ENCODE measurements at regions not wholly inside any gene's neighbourhood (a gene's known extent, or its start where the extent isn't known, plus 50 kb on each side); places are given as distances from the start of the nearest gene placed in this dataset.

DNA sequence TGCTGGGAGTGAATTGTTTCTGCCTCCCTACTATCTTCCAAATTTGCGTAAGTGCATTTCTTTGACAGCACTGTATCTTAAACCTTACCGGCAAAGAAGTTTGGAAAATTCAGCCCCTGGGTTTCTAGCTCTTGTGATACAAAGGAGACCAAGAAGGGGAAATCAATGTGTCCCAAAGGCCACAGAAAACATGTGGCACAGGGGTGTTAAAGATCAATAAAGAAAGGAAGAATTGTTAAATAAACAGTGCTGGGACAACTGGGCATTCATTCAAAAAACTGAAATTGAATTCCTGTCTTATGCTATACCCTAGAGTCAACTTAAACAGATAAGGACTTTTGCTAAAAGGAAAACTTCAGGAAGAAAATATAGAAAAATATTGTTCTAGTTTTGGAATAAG lies 328.1 kb downstream of the MAN2A1 start:
- FAIRE-seq: no peak
- POLR2A ChIA-PET: no interaction called here
- no peaks in the 10 kb centered on the region for H3K4me1 ChIP-seq

DNA sequence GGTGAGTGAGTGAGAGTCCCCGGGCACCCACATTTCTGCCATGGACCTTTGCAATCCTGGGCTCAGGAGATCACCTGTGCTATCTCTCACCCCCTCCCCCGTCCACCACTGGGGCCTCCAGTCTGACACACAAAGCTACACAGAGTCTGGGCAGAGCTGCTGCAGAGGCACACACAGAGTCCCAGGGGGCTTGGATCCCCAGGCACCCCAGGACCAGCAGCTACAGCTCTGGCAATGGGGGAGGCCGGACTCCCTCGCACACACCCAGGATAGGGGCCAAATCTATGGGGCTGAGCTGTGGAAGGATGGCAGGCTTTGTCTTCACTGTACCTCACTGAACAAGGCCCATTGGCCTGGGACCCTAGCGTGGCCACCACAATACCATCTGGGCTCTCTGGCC lies 328.8 kb downstream of the MAN2A1 start:
- no peak for ATAC-seq
- ChIA-PET POLR2A (no interaction called here), CTCF (no interaction called here)
- FAIRE-seq: no peak
- Histone ChIP-seq H3K4me2 (no peak overlapping the region), H3K9me3 (no peaks in the 10 kb centered on the region), H3K27ac (no peak overlapping the region), H3K4me3 (no peak overlapping the region), H3K4me1 (no peaks in the 10 kb centered on the region)
- no peak for DNase-seq (ENCODE audit: low read depth in 1 of 2, low spot score in 1 of 2)
- TF ChIP-seq ZC3H11A (IDR thresholded peaks at IDR 0.05) (no peak), MAFK (IDR thresholded peaks at IDR 0.05; ENCODE audit: partially characterized antibody) (no peak), JUNB (IDR thresholded peaks at IDR 0.05) (no peak), RARB (CRISPR knock-in tag; IDR thresholded peaks at IDR 0.05) (no peak), NPAS2 (CRISPR knock-in tag; IDR thresholded peaks at IDR 0.05; ENCODE audit: borderline replicate concordance) (no peak), EHMT2 (IDR thresholded peaks at IDR 0.05; ENCODE audit: low read depth) (no peak), KDM5A (IDR thresholded peaks at IDR 0.05) (no peak), TFCP2L1 (CRISPR knock-in tag; IDR thresholded peaks at IDR 0.05) (no peak), EP300 (IDR thresholded peaks at IDR 0.05) (no peak)
- TF ChIP-seq, protein P1, sequence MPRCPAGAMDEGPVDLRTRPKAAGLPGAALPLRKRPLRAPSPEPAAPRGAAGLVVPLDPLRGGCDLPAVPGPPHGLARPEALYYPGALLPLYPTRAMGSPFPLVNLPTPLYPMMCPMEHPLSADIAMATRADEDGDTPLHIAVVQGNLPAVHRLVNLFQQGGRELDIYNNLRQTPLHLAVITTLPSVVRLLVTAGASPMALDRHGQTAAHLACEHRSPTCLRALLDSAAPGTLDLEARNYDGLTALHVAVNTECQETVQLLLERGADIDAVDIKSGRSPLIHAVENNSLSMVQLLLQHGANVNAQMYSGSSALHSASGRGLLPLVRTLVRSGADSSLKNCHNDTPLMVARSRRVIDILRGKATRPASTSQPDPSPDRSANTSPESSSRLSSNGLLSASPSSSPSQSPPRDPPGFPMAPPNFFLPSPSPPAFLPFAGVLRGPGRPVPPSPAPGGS (IDR thresholded peaks at IDR 0.05): no peak
- TF ChIP-seq, protein P2, sequence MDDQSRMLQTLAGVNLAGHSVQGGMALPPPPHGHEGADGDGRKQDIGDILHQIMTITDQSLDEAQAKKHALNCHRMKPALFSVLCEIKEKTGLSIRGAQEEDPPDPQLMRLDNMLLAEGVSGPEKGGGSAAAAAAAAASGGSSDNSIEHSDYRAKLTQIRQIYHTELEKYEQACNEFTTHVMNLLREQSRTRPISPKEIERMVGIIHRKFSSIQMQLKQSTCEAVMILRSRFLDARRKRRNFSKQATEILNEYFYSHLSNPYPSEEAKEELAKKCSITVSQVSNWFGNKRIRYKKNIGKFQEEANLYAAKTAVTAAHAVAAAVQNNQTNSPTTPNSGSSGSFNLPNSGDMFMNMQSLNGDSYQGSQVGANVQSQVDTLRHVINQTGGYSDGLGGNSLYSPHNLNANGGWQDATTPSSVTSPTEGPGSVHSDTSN (IDR thresholded peaks at IDR 0.05): no peak
- 8% methylated on average over 4 of the region's 5 CpGs for WGBS (ENCODE audit: missing lambda C conversion rate)

More for the DNA sequence above, 328.1 kb downstream of the MAN2A1 start:
- Histone ChIP-seq H3K9me3 (no peaks in the 10 kb centered on the region), H3K4me2 (no peak overlapping the region), H3K4me3 (no peak overlapping the region), H3K27ac (no peak overlapping the region)
- TF ChIP-seq JUN (IDR thresholded peaks at IDR 0.05): no peak
- TF ChIP-seq RARB (CRISPR knock-in tag; IDR thresholded peaks at IDR 0.05): no peak
- no peak for TF ChIP-seq SREBF2 (IDR thresholded peaks at IDR 0.05)
- TF ChIP-seq RNF2 (IDR thresholded peaks at IDR 0.05; ENCODE audit: borderline replicate concordance, low read depth): no peak
- TF ChIP-seq ESRRA (IDR thresholded peaks at IDR 0.05; ENCODE audit: borderline replicate concordance, low read length): no peak
- TF ChIP-seq, protein P1 (IDR thresholded peaks at IDR 0.05): no peak
- TF ChIP-seq ZNF302 (CRISPR knock-in tag; IDR thresholded peaks at IDR 0.05): no peak
- no peak for TF ChIP-seq TFCP2L1 (CRISPR knock-in tag; IDR thresholded peaks at IDR 0.05)
- CTCF ChIA-PET: no interaction called here
- DNase-seq (ENCODE audit: low read depth in 1 of 2, low spot score in 1 of 2) (no peak), ATAC-seq (no peak)
- WGBS (ENCODE audit: missing lambda C conversion rate): 95% methylated on average over 2 of the region's 2 CpGs

DNA sequence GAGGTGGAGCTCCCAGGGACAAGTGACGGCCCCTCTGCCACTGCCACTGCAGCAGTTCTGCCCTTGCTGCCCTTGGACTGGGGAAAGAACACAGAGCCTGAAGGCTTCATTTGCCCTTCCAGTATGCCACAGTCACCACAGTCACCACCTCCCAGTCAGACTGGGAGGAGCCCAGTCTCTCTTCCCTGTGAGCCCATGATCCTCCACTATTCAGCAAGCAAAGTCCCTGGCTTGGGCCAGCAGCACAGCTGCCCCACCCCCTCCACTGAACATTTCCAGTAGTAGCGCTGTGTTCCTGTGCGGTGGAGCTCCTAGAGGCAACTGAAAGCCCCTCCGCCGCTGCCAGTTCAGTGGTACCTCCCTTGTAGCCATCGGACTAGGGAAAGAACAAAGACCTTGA lies 329.4 kb downstream of the MAN2A1 start:
- Histone ChIP-seq H3K27ac (no peak overlapping the region), H3K4me2 (no peak overlapping the region), H3K4me3 (no peak overlapping the region), H3K4me1 (no peaks in the 10 kb centered on the region), H3K9me3 (no peaks in the 10 kb centered on the region)
- TF ChIP-seq MYC (IDR thresholded peaks at IDR 0.05; ENCODE audit: borderline replicate concordance, low read length): no peak
- no peak for ATAC-seq
- POLR2A ChIA-PET: no interaction called here
- CTCF ChIA-PET: no interaction called here
- no peak for DNase-seq (ENCODE audit: low read depth in 1 of 2, low spot score in 1 of 2)
- no peak for FAIRE-seq
- 53% methylated on average over 5 of the region's 6 CpGs for WGBS (ENCODE audit: missing lambda C conversion rate)

DNA sequence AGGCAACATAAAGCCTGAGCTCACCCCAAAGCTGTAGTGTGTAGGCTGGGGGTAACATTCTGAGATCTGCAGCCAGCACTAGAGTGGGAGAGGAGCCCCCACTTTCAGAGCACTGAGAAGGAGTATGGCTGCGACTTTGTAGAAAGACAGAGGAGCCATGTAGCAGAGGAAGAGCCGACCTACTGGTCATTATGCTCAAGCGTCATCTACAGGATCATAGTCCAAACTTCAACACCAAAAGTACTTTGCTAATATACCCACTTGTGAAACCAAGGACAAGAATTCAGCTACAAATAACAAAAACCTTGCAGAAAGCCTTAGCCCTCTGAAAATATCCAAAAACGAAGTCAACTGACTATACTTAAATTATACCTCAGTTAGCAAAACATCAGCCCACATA lies 330.1 kb downstream of the MAN2A1 start:
- ChIA-PET CTCF (no interaction called here), POLR2A (no interaction called here)
- DNase-seq (ENCODE audit: low read depth in 1 of 2, low spot score in 1 of 2) (no peak), FAIRE-seq (no peak), ATAC-seq (no peak)
- Histone ChIP-seq H3K4me3 (no peak overlapping the region), H3K4me2 (no peak overlapping the region), H3K27ac (no peak overlapping the region), H3K9me3 (no peaks in the 10 kb centered on the region), H3K4me1 (no peaks in the 10 kb centered on the region)
- TF ChIP-seq ZSCAN20 (CRISPR knock-in tag; IDR thresholded peaks at IDR 0.05) (no peak), ZNF302 (CRISPR knock-in tag; IDR thresholded peaks at IDR 0.05) (no peak), ZFP36 (IDR thresholded peaks at IDR 0.05; ENCODE audit: borderline replicate concordance, partially characterized antibody) (no peak), ESRRA (IDR thresholded peaks at IDR 0.05; ENCODE audit: borderline replicate concordance, low read length) (no peak)
- 17% methylated on average over 4 of the region's 4 CpGs for WGBS (ENCODE audit: missing lambda C conversion rate)
